Muscle layer of colon (tissue), 2 donors: ENCODE measurements at regions not wholly inside any gene's neighbourhood (a gene's known extent, or its start where the extent isn't known, plus 50 kb on each side); places are given as distances from the start of the nearest gene placed in this dataset.
"Not testable (repeated sequence)": the region's sequence is repeated elsewhere in the genome, so short reads cannot be mapped to it uniquely, and the experiment has no call there.

ENCODE experiments used
- H3K27ac ChIP-seq: one replicate; pipeline ENCODE4 v1.7.0; 2013; ENCODE audit warnings: low read depth, mild to moderate bottlenecking, low read length, moderate library complexity
- H3K27me3 ChIP-seq, 2 donors: one replicate each; pipeline ENCODE4 v1.7.0; 2013; ENCODE audit warnings: low read length in 2 of 2, mild to moderate bottlenecking in 2 of 2; ENCODE audit not compliant: insufficient read depth in 2 of 2, control insufficient read depth in 1 of 2
- H3K36me3 ChIP-seq: one replicate; pipeline ENCODE4 v1.7.0; 2013; ENCODE audit warnings: mild to moderate bottlenecking, low read length; ENCODE audit not compliant: insufficient read depth
- H3K4me1 ChIP-seq: one replicate; pipeline ENCODE4 v1.7.0; 2013; ENCODE audit warnings: mild to moderate bottlenecking, low read length; ENCODE audit not compliant: insufficient read depth
- H3K4me3 ChIP-seq, 2 donors: one replicate each; pipeline ENCODE4 v1.7.0; 2013; ENCODE audit warnings: low read length in 2 of 2, low read depth in 1 of 2, mild to moderate bottlenecking in 1 of 2, moderate library complexity in 1 of 2
- H3K9ac ChIP-seq: one replicate; pipeline ENCODE4 v1.7.0; 2013; ENCODE audit warnings: low read length
- H3K9me3 ChIP-seq: one replicate; pipeline ENCODE4 v1.7.0; 2013; ENCODE audit warnings: mild to moderate bottlenecking, low read length
- donor health status: abdominal sarcoma.
- donor health status: Adenocarcinoma of cecum.

DNA sequence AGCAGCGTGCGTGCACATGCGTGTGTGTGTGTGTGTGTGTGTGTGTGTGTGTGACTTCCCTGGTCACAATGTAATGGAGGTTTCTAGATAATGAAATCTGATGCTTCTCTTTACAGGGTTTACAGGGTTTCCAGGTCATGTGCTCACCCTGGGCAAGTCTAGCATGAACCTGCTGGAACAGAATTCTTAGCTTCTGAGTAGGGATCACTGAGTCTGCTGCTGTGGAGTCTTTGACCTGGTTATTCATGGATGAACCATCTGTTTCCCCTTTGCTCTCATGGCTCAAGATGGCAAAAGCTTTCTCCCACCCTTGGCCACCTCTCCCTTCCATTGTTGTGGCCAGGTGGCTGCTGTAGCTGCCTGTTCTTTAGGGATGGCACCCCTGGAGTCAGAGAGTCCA lies 111.6 kb upstream of the SHB start:
- Histone ChIP-seq H3K9ac (no peak overlapping the region), H3K4me3 (no peak overlapping the region), H3K36me3 (no peaks in the 10 kb centered on the region), H3K4me1 (no peaks in the 10 kb centered on the region), H3K9me3 (no peaks in the 10 kb centered on the region), H3K27me3 (no peaks in the 10 kb centered on the region), H3K27ac (no peak overlapping the region)

GRCh38 chr9:38179965-38180364 lies 110.9 kb upstream of the SHB start:
- H3K27me3 ChIP-seq: no peaks in the 10 kb centered on the region
- no peak overlapping the region for H3K9ac ChIP-seq
- H3K4me1 ChIP-seq: no peaks in the 10 kb centered on the region
- H3K9me3 ChIP-seq: no peaks in the 10 kb centered on the region
- no peak overlapping the region for H3K27ac ChIP-seq
- no peaks in the 10 kb centered on the region for H3K36me3 ChIP-seq
- no peak overlapping the region for H3K4me3 ChIP-seq

- Histone ChIP-seq H3K9ac (no peak overlapping the region), H3K36me3 (no peaks in the 10 kb centered on the region), H3K4me3 (no peak overlapping the region), H3K27ac (no peak overlapping the region), H3K4me1 (no peaks in the 10 kb centered on the region), H3K27me3 (no peaks in the 10 kb centered on the region), H3K9me3 (no peaks in the 10 kb centered on the region)
These were observed 109.2 kb upstream of the SHB start for GRCh38 chr9:38178237-38178636.

DNA sequence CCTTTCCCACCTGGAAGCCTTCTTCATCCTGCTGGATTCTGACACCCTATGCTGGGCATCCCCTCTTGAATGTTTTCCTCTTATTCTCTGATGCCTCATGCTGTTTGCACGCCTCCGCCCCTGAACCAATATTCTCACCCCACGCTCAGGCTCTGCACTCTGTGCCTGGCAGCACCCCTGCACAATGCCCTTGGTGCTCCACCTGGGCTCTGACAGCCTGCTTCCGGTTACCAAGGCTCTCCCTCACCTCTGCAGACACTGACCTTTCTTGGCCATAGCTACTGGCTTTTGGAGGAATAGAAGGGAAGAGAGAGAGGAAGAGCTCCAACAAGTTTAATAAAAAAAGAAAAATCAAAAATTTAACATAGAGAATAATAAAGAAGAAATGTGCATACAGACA lies 108.7 kb upstream of the SHB start:
- no peaks in the 10 kb centered on the region for H3K4me1 ChIP-seq

GRCh38 chr9:38176251-38176650 lies 107.2 kb upstream of the SHB start:
- Histone ChIP-seq H3K27ac (no peak overlapping the region), H3K9ac (no peak overlapping the region), H3K4me1 (no peaks in the 10 kb centered on the region), H3K9me3 (no peaks in the 10 kb centered on the region), H3K4me3 (no peak overlapping the region), H3K36me3 (no peaks in the 10 kb centered on the region), H3K27me3 (no peaks in the 10 kb centered on the region)

More for the DNA sequence above, 108.7 kb upstream of the SHB start:
- Histone ChIP-seq H3K36me3 (no peaks in the 10 kb centered on the region), H3K27ac (no peak overlapping the region), H3K4me3 (no peak overlapping the region), H3K9me3 (no peaks in the 10 kb centered on the region), H3K27me3 (no peaks in the 10 kb centered on the region), H3K9ac (no peak overlapping the region)

GRCh38 chr9:38175423-38175822 lies 106.4 kb upstream of the SHB start:
- no peak overlapping the region for H3K9ac ChIP-seq
- no peak overlapping the region for H3K4me3 ChIP-seq
- peaks cover 2% of the 10 kb centered on the region for H3K9me3 ChIP-seq
- no peaks in the 10 kb centered on the region for H3K27me3 ChIP-seq
- H3K36me3 ChIP-seq: no peaks in the 10 kb centered on the region
- no peak overlapping the region for H3K27ac ChIP-seq
- no peaks in the 10 kb centered on the region for H3K4me1 ChIP-seq

- no peak overlapping the region for H3K9ac ChIP-seq
- H3K36me3 ChIP-seq: no peaks in the 10 kb centered on the region
- H3K4me3 ChIP-seq: no peak overlapping the region
- no peaks in the 10 kb centered on the region for H3K27me3 ChIP-seq
- no peaks in the 10 kb centered on the region for H3K4me1 ChIP-seq
- no peak overlapping the region for H3K27ac ChIP-seq
- peaks cover 5% of the 10 kb centered on the region for H3K9me3 ChIP-seq
These were observed 103.6 kb upstream of the SHB start for GRCh38 chr9:38172586-38172985.

- H3K27ac ChIP-seq: no peak overlapping the region
- no peaks in the 10 kb centered on the region for H3K4me1 ChIP-seq
- H3K36me3 ChIP-seq: no peaks in the 10 kb centered on the region
- no peak overlapping the region for H3K4me3 ChIP-seq
- no peaks in the 10 kb centered on the region for H3K27me3 ChIP-seq
- no peak overlapping the region for H3K9ac ChIP-seq
- H3K9me3 ChIP-seq: peaks cover 5% of the 10 kb centered on the region
These were observed 102.9 kb upstream of the SHB start for GRCh38 chr9:38171926-38172325.

DNA sequence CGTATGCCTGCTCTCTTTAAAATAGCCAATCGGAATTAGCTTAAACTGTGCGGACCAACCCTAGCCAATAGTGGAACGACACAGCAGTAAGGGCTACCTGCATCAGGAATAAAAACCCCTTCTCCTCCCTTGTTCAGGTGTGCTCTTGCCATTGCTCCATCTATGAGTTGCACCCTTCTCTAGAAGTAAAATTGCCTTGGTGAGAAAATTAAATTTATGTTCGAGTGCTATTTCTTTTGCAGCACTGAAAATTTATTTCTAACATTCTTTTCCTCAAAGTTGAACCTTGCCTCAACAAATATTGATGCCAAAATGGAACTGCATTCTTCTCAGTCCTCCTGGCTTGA lies 102.5 kb upstream of the SHB start:
- H3K27ac ChIP-seq: no peak overlapping the region
- H3K36me3 ChIP-seq: no peaks in the 10 kb centered on the region
- H3K9me3 ChIP-seq: peaks cover 5% of the 10 kb centered on the region
- no peak overlapping the region for H3K4me3 ChIP-seq
- H3K27me3 ChIP-seq: no peaks in the 10 kb centered on the region
- no peak overlapping the region for H3K9ac ChIP-seq
- H3K4me1 ChIP-seq: no peaks in the 10 kb centered on the region

DNA sequence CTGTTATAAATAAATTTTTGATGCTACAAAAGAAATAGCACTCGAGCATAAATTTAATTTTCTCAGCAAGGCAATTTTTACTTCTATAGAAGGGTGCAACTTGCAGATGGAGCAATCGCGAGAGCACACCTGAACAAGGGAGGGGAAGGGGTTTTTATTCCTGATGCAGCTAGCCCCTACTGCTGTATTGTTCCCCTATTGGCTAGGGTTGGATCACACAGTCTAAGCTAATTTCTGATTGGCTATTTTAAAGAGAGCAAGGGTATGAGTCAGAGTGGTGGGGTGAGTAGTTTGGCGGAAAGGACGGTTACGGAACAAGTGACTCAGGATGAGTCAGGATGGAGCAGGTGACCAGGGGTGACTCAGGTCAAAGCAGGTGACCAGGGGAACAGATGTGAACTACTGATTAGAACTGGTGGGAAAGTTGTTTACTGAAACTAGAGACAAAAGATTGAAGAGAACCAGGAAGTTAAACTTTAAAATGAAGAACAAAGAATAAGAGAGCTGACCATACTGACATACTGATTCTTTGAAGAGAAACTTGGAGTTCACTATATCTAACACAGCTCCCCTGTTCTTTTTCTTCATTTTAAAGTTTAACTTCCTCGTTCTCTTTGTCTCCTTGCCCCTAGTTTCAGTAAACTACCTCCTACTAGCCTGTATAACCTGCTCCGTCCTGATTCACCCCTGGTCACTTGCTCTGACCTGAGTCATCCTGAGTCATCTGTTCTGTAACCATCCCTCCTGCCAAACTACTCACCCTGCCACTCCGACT lies 101.9 kb upstream of the SHB start:
- not testable (repeated sequence) for H3K27ac ChIP-seq, H3K9ac ChIP-seq, H3K4me1 ChIP-seq, H3K36me3 ChIP-seq, H3K9me3 ChIP-seq, H3K27me3 ChIP-seq, H3K4me3 ChIP-seq

- H3K27me3 ChIP-seq, H3K9me3 ChIP-seq, H3K4me3 ChIP-seq, H3K36me3 ChIP-seq, H3K27ac ChIP-seq, H3K4me1 ChIP-seq, H3K9ac ChIP-seq: not testable (repeated sequence)
These were observed 101.1 kb upstream of the SHB start for GRCh38 chr9:38170155-38170554.

- Histone ChIP-seq H3K27me3 (no peaks in the 10 kb centered on the region), H3K27ac (no peak overlapping the region), H3K4me3 (no peak overlapping the region), H3K9me3 (peaks cover 5% of the 10 kb centered on the region), H3K36me3 (no peaks in the 10 kb centered on the region), H3K9ac (no peak overlapping the region), H3K4me1 (no peaks in the 10 kb centered on the region)
These were observed 97.5 kb upstream of the SHB start for GRCh38 chr9:38166501-38166900.
